K562 (cell line): ENCODE measurements at regions not wholly inside any gene's neighbourhood (a gene's known extent, or its start where the extent isn't known, plus 50 kb on each side); places are given as distances from the start of the nearest gene placed in this dataset.
"Not testable (repeated sequence)": the region's sequence is repeated elsewhere in the genome, so short reads cannot be mapped to it uniquely, and the experiment has no call there.

Source experiments
- GABPB1 ChIP-seq: sonication (generic); formaldehyde crosslinking; IDR thresholded peaks from 2 replicates; pipeline ENCODE4 v1.8.0; 2022; ENCODE audit warnings: mild to moderate bottlenecking, missing genetic modification reagents
- MEIS2 ChIP-seq: fragments of 450-650 bp; IDR thresholded peaks from 2 replicates; pipeline ENCODE4 v1.6.1; 2014; ENCODE audit warnings: mild to moderate bottlenecking; ENCODE audit not compliant: partially characterized antibody
- POLR2A ChIP-seq: fragments of 450-650 bp; conservative IDR thresholded peaks from 2 replicates; pipeline ENCODE4 v1.6.1; 2016
- TF ChIP-seq, protein P1 (sequence below): sonication (generic); formaldehyde crosslinking; IDR thresholded peaks from 2 replicates; pipeline ENCODE4 v1.8.0; 2022; ENCODE audit warnings: mild to moderate bottlenecking, missing genetic modification reagents
- TF ChIP-seq, protein P2 (sequence below), 3 experiments: IDR thresholded peaks in 2 of 3; conservative IDR thresholded peaks in 1 of 3; 2 replicates each; pipeline ENCODE4 v1.5.1; 2011 to 2012; ENCODE audit warnings: low read length in 3 of 3, mild to moderate bottlenecking in 3 of 3, control low read depth in 2 of 3, improper control_type of control experiment in 1 of 3, inconsistent platforms in 1 of 3, low read depth in 1 of 3, mixed read lengths in 1 of 3, moderate library complexity in 1 of 3; ENCODE audit not compliant: insufficient read depth in 2 of 3
- TF ChIP-seq, protein P3 (sequence below): sonication (generic); formaldehyde crosslinking; IDR thresholded peaks from 2 replicates; pipeline ENCODE4 v1.8.1; 2023; ENCODE audit warnings: mild to moderate bottlenecking, missing genetic modification reagents

DNA sequence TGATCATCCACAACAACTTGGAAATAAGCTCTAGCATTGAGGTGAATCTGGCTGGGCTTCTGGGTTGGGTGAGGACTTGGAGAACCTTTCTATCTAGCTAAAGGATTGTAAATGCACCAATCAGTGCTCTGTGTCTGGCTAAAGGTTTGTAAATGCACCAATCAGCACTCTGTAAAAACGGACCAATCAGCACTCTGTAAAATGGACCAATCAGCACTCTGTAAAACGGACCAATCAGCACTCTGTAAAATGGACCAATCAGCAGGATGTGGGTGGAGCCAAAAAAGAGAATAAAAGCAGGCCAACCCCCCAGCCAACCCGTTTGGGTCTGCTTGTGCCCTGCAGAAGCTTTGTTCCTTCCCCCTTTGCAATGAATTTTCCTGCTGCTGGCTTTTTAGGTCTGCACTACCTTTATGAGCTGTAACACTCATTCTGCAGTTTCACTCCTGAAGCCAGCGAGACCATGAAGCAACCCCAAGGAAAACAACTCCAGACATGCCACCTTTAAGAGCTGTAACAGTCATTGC is 135.2 kb upstream of the PDE1C start:
- not testable (repeated sequence) for TF ChIP-seq GABPB1 (CRISPR knock-in tag); MEIS2; POLR2A
- TF ChIP-seq, protein P1, sequence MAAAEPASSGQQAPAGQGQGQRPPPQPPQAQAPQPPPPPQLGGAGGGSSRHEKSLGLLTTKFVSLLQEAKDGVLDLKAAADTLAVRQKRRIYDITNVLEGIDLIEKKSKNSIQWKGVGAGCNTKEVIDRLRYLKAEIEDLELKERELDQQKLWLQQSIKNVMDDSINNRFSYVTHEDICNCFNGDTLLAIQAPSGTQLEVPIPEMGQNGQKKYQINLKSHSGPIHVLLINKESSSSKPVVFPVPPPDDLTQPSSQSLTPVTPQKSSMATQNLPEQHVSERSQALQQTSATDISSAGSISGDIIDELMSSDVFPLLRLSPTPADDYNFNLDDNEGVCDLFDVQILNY (CRISPR knock-in tag): not testable (repeated sequence)
- TF ChIP-seq, protein P2, sequence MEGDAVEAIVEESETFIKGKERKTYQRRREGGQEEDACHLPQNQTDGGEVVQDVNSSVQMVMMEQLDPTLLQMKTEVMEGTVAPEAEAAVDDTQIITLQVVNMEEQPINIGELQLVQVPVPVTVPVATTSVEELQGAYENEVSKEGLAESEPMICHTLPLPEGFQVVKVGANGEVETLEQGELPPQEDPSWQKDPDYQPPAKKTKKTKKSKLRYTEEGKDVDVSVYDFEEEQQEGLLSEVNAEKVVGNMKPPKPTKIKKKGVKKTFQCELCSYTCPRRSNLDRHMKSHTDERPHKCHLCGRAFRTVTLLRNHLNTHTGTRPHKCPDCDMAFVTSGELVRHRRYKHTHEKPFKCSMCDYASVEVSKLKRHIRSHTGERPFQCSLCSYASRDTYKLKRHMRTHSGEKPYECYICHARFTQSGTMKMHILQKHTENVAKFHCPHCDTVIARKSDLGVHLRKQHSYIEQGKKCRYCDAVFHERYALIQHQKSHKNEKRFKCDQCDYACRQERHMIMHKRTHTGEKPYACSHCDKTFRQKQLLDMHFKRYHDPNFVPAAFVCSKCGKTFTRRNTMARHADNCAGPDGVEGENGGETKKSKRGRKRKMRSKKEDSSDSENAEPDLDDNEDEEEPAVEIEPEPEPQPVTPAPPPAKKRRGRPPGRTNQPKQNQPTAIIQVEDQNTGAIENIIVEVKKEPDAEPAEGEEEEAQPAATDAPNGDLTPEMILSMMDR (IDR thresholded peaks at IDR 0.05 in 2 of 3, conservative IDR thresholded peaks at IDR 0.05 in 1 of 3; ENCODE audit: insufficient read depth in 2 of 3, low read depth in 1 of 3, low read length in 3 of 3): not testable (repeated sequence)
- TF ChIP-seq, protein P3, sequence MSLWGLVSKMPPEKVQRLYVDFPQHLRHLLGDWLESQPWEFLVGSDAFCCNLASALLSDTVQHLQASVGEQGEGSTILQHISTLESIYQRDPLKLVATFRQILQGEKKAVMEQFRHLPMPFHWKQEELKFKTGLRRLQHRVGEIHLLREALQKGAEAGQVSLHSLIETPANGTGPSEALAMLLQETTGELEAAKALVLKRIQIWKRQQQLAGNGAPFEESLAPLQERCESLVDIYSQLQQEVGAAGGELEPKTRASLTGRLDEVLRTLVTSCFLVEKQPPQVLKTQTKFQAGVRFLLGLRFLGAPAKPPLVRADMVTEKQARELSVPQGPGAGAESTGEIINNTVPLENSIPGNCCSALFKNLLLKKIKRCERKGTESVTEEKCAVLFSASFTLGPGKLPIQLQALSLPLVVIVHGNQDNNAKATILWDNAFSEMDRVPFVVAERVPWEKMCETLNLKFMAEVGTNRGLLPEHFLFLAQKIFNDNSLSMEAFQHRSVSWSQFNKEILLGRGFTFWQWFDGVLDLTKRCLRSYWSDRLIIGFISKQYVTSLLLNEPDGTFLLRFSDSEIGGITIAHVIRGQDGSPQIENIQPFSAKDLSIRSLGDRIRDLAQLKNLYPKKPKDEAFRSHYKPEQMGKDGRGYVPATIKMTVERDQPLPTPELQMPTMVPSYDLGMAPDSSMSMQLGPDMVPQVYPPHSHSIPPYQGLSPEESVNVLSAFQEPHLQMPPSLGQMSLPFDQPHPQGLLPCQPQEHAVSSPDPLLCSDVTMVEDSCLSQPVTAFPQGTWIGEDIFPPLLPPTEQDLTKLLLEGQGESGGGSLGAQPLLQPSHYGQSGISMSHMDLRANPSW (CRISPR knock-in tag): not testable (repeated sequence)
